HG03066 (cell line): ENCODE measurements at regions not wholly inside any gene's neighbourhood (a gene's known extent, or its start where the extent isn't known, plus 50 kb on each side); places are given as distances from the start of the nearest gene placed in this dataset.
"Not testable (repeated sequence)": the region's sequence is repeated elsewhere in the genome, so short reads cannot be mapped to it uniquely, and the experiment has no call there.

Experiments used
- ATAC-seq: cut with Tn5 transposase; IDR thresholded peaks from one replicate; pipeline ENCODE4 v1.9.1; 2021; ENCODE audit warnings: low read depth; ENCODE audit not compliant: unreplicated experiment

GRCh38 chr14:39665075-39665475, 232.8 kb upstream of the FBXO33 start:
- no peak for ATAC-seq

GRCh38 chr14:39664646-39665045, 232.4 kb upstream of the FBXO33 start:
- ATAC-seq = no peak

GRCh38 chr14:39641224-39641623, 209.0 kb upstream of the FBXO33 start:
- peak; percentile 83 for ATAC-seq

DNA sequence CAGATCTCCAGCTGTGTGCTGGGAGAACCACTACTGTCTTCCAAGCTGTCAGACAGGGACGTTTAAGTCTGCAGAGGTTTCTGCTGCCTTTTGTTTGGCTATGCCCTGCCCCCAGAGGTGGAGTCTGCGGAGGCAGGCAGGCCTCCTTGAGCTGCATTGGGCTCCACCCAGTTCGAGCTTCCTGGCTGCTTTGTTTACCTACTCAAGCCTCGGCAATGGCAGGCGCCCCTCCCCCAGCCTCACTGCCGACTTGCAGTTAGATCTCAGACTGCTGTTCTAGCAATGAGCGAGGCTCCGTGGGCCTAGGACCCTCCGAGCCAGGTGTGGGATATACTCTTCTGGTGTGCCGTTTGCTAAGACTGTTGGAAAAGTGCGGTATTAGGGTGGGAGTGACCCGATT, 206.8 kb upstream of the FBXO33 start:
- not testable (repeated sequence) for ATAC-seq

DNA sequence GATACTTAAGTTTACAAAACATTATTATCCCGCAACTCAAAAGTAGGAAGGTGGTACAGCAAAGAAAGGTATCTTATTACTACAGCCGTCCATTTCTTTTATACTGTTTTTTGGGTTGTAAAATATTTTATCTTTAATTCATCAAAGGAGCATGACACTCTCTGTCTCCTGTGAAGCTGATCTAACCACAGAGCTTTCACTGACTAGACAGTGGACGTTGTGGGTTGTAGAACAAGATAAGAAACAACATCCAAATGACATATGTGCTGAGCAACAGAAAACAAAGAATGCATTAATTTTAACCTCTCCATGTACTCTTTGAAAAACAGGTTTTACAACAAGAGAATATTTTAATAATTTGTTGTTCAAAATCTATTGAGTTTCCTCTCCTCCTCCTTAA, 195.9 kb upstream of the FBXO33 start:
- ATAC-seq = no peak

- no peak for ATAC-seq
Observed at GRCh38 chr14:39626589-39627576, 194.7 kb upstream of the FBXO33 start.

DNA sequence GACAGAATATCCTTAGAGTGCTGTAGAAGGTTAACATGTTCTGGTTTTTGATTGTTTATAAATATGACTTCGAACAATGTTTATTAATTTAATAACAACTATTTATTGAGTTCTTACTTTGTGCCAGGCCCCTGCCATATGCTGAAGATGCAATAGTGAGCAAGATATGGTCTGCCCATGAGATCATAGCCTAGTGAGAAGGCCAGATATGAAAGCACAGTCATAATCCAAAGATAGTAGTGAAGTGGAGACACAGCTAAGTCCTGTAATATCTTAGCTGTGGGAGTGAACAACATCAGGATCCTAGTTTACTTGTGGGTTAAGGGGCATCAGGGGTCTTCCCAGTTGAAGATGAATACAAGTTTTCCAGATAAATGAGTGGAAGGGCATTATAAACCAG, 189.4 kb upstream of the FBXO33 start:
- ATAC-seq = no peak

GRCh38 chr14:39621223-39621622, 189.0 kb upstream of the FBXO33 start:
- no peak for ATAC-seq

GRCh38 chr14:39617537-39617936, 185.3 kb upstream of the FBXO33 start:
- no peak for ATAC-seq

- ATAC-seq = no peak
Observed at GRCh38 chr14:39615352-39615751, 183.1 kb upstream of the FBXO33 start.

DNA sequence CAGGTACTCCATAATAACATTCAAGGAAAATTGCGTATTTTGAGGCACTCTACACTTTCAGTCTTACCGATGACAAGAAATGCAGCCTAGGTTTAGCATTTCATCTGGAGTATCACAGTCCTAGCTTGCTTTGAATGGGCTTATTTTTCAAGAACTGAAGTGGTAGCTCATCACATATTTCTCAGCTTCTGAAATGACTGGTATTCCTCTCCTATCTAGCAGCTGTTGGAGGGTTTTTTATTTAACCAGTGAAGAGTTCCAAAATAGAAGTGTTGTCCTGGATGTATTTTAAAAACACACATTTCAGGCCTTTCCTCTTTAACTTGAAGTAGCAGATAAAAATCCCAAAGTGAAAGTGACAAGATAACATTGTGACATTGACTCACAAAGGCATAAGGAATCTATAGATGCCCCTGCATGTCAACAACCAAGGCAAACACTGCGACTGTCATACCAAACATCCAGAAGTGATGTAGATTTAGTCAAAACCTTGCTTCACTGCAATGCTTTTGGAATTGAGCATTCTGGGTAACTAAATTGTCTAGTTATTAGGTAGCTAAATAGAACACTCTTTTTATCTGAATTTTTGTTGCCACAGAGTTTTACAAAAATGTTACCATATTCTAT, 182.2 kb upstream of the FBXO33 start:
- ATAC-seq = no peak

DNA sequence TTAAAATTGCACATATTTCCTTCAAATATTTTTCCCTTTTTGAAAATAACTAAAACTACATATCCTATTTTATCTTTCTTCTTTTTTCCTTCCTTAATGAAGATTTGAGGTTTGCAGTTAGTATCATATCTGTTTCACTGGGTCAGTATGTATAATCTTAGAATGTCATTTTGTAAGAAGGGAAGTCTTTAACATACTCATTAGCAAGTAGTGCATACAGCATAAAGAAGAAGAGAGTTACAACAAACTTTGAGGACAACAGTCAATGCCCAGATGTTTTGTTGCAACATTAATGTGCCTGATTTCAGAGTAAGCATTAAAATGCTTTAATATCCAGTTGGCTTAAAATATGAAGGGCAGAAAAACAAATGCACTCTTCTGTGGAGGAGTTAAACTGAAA, 176.9 kb upstream of the FBXO33 start:
- ATAC-seq = no peak

- no peak for ATAC-seq
Observed at GRCh38 chr14:39607978-39608377, 175.7 kb upstream of the FBXO33 start.

DNA sequence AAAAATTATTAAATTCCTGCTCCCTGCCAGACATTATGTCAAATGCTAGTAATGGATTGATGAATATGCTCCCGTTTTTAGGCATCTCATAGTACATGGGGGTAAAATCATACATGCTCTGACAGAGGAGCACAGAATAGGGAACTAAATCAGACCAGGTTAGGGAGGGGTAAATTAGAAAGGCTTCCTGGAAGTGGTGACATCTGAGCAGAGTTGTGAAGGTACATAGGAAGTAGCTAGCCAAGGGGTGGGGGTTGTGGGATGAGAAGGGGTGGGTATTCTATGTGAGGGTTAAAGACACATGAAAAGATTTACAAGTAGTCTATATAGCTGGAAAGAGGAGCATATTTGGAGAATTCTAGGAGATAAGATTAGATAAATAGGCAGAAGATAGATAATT, 171.7 kb upstream of the FBXO33 start:
- ATAC-seq = no peak

DNA sequence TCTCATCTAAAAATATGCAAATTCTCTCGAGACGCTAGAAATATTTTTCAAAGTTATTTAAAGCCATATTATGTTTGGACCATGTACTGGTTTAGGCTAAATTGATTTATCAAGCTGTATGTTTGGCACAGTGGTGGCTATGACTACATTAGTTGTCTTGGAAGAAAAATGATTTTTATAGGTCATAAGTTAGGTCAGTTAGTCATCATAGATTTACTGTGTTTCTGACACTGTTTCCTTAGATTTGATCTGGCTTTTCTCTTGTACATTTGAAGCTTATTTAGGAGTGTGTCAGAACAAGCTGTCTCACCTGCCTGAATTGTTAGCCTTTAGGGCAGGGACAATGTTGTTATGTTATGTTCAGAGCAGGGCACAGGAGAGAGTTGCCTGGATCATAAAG, 161.1 kb upstream of the FBXO33 start:
- no peak for ATAC-seq

- ATAC-seq = no peak
Observed at GRCh38 chr14:39592116-39592789, 160.0 kb upstream of the FBXO33 start.

GRCh38 chr14:39589882-39590281, 157.6 kb upstream of the FBXO33 start:
- ATAC-seq = not testable (repeated sequence)

DNA sequence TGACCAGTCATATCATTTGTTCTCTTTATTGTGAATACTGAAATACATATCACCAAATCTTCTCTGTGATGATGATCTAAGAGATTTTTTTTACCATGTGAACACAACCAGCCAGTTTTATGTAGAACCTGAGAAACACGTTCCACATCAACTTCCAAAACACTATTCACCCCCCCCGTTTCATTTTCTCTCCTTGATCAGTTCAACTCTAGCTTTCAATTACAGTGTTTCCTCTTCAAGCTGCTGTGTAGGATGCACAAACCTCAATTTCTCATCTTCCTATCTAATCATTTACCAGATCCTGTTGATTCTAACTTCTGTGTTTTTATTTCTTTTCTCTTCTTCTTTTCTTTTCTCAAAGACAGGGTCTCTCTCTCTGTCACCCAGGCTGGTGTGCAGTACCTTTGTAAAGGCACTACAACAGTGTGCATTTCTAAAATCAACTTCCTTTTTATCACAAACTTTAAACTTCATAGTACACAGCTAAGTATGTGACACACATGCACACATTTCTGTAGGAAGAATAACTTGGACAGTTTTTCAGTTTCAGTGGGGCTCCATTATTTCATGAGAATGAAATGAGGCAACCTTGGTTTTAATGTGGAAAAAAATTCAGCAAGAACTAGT, 149.9 kb upstream of the FBXO33 start:
- ATAC-seq = peak; percentile 60

DNA sequence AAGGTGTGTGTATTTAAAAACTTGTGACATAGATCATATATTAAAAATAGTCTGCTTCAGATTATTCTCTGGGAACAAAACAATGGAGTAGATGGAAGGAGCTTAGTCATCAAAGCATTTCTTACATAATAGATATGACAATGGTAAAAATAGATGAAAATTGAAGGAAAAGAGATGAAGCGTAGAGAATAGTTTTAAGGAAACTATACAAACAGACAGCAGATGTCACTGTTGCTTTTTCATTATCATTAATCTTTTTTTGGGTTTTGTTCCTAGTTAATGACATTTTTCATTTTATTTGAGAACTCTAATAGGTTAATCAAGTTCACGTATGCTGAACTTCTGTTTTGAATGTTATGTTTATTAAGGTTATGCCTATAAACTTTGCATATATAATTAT, 149.2 kb upstream of the FBXO33 start:
- no peak for ATAC-seq

DNA sequence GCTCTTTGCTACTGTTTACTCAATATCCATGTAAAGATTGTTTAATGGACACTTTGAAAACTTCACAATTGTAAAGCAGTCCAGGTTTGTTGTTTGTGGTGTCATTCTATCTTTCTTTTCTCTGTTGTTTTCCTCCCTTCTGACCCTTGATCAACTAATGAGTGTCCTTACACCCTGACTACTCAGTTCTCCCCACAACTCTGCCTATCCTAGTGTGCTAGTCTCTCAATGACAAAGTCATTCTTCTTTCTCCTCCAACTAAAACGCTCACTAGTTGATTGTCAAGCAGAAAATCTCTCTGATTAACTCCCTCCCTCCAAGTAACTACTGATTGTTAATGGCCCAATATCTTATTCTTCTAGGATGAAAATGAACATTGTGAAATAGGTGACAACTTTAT, 148.5 kb upstream of the FBXO33 start:
- ATAC-seq = no peak

- no peak for ATAC-seq
Observed at GRCh38 chr14:39576736-39577135, 144.5 kb upstream of the FBXO33 start.
